Ectodermal cell (in vitro differentiated cells): ENCODE measurements at regions not wholly inside any gene's neighbourhood (a gene's known extent, or its start where the extent isn't known, plus 50 kb on each side); places are given as distances from the start of the nearest gene placed in this dataset.

ENCODE experiments used
- H3K27ac ChIP-seq: 2 replicates; pipeline ENCODE4 v1.7.0; 2013; ENCODE audit warnings: mild to moderate bottlenecking, low read depth, low read length; ENCODE audit not compliant: insufficient read depth, poor library complexity, severe bottlenecking
- H3K27me3 ChIP-seq: 2 replicates; pipeline ENCODE4 v1.7.0; 2013; ENCODE audit warnings: mild to moderate bottlenecking, low read length; ENCODE audit not compliant: insufficient read depth, control insufficient read depth, poor library complexity, severe bottlenecking
- H3K36me3 ChIP-seq: one replicate; pipeline ENCODE4 v1.7.0; 2013; ENCODE audit warnings: low read length; ENCODE audit not compliant: control insufficient read depth, insufficient read depth
- H3K4me1 ChIP-seq: one replicate; pipeline ENCODE4 v1.7.0; 2013; ENCODE audit warnings: low read length; ENCODE audit not compliant: control insufficient read depth, insufficient read depth
- H3K4me3 ChIP-seq: 2 replicates; pipeline ENCODE4 v1.7.0; 2013; ENCODE audit warnings: low read depth, low read length, control low read depth; ENCODE audit not compliant: insufficient read depth
- H3K9me3 ChIP-seq: 2 replicates; pipeline ENCODE4 v1.7.0; 2013; ENCODE audit warnings: mild to moderate bottlenecking, low read length, moderate library complexity; ENCODE audit not compliant: control insufficient read depth
- WGBS, 2 experiments: methylation state at CpG; one replicate each; pipeline ENCODE4 v1.1.7; 2013; ENCODE audit warnings: missing lambda C conversion rate in 2 of 2; 5-methylcytosine and 5-hydroxymethylcytosine counted together

DNA sequence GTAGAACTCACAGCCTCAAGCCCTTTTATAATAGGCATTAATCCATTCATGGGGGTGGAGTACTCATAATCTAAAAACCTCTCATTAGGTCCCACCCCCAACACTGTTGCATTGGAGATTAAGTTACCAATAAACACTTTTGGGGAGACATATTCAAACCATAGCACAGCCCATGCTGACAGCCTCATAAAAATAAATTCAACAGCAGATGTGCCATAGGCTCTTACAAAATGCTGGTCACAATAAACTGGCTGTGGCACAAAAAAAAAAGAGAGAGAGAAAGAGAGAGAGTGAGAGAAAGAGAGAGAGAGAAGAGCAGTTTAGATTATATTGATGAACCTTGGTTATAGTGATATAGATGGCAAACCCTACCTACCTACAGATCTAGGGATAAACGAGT is 1000.9 kb downstream of the TUSC7 start:
- Histone ChIP-seq H3K27ac (no peak overlapping the region), H3K36me3 (no peaks in the 10 kb centered on the region), H3K4me1 (no peaks in the 10 kb centered on the region), H3K4me3 (no peak overlapping the region), H3K27me3 (no peaks in the 10 kb centered on the region), H3K9me3 (no peaks in the 10 kb centered on the region)
- WGBS, 2 experiments: 86 to 100% methylated on average over 1 of the region's 1 CpG

DNA sequence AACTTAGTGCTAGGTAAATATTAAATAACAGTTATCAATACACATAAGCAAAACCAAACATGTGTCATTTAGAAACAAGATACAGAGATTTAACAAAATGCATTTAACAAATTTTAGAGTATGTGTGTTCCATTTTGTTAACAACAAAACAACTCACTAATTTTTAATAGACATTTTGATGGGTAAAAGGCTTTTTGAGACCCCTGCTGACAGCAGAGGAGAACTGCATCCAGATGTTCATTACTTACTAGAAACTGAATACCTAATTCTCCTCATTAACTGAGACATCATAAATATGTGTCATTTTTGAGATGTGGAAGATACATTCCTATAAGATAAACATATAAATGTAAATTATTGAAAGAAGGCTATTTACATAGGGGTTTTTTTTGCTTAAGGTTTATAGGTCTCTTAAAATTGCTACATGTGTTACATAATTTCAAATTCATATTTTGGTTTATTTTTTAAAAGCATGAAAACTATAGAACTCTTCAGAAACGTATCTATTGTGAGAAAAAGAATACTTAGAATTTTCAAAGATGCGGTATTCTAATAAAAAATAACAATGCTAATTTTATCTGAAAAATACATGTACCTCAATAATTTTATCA is 1009.8 kb downstream of the TUSC7 start:
- Histone ChIP-seq H3K4me1 (no peaks in the 10 kb centered on the region), H3K27ac (no peak overlapping the region)

DNA sequence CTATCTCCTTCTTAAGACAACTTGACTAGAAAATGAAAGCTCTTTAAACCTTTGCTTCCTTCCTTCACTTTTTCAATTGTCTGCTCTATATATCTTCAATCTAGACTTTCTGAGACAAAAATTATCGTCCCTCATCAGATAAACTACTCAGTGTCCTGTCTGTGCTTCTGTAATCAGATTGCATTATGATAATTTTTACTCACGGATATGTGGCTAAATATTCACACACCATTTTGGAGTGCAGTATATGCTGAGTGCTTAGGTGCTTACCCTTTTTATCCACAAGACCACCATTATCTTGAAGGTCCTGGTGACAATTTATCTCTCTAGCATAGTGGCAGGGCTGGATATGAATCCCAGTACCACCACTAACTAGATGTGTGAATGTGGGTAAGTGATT is 1012.3 kb downstream of the TUSC7 start:
- H3K36me3 ChIP-seq: no peaks in the 10 kb centered on the region
- H3K9me3 ChIP-seq: no peaks in the 10 kb centered on the region
- H3K4me1 ChIP-seq: no peaks in the 10 kb centered on the region
- 78 to 97% methylated on average over 1 to 2 of the region's 2 CpGs for WGBS, 2 experiments
- H3K27me3 ChIP-seq: no peaks in the 10 kb centered on the region
- no peak overlapping the region for H3K4me3 ChIP-seq
- H3K27ac ChIP-seq: no peak overlapping the region

More for the DNA sequence above, 1009.8 kb downstream of the TUSC7 start:
- Histone ChIP-seq H3K4me3 (no peak overlapping the region), H3K9me3 (no peaks in the 10 kb centered on the region), H3K27me3 (no peaks in the 10 kb centered on the region), H3K36me3 (no peaks in the 10 kb centered on the region)
- no CpG with 5 or more reads among the region's 2 CpGs for WGBS, 2 experiments

DNA sequence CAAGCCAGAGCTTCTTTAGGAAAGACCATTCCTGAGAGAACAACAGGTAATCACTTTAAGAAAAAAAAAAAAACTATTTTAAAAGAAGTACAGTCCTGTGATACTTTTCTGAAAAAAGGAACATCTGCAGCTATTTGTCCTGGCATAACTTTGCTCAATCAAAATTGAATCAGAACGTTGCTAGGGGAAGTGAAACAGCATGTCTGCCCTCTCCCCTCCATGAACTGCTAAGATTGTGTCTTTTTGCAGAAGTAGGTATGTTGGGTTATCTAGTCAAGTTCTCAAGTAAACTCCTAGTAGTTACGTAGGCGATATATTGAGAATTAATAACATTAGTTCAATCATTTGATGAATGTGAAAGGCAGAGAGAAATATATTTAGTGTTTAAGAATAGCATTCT is 1013.3 kb downstream of the TUSC7 start:
- no peaks in the 10 kb centered on the region for H3K36me3 ChIP-seq
- no peaks in the 10 kb centered on the region for H3K9me3 ChIP-seq
- no peaks in the 10 kb centered on the region for H3K27me3 ChIP-seq
- WGBS, 2 experiments: 96 to 98% methylated on average over 3 of the region's 3 CpGs
- no peak overlapping the region for H3K4me3 ChIP-seq
- no peak overlapping the region for H3K27ac ChIP-seq
- no peaks in the 10 kb centered on the region for H3K4me1 ChIP-seq

DNA sequence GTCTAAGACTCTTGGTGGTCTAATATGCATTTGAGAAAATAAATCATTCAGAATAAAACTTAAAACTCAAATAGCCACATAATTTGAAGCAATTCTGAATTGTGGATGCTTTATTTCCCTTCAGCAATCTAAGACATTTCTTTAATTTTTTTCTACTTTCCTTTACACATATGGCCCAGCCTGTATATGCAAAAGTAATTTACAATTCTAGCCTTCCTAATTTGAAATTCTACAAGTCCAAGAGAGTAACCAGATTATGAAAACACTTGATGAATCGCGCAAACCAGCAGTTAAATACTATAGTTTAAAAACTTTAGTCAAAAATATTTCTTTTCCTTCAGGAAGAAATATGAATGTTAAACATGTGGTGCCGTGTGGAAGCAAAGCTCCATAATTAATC is 1014.2 kb downstream of the TUSC7 start:
- no peak overlapping the region for H3K4me3 ChIP-seq
- no peaks in the 10 kb centered on the region for H3K9me3 ChIP-seq
- H3K4me1 ChIP-seq: no peaks in the 10 kb centered on the region
- 90% methylated on average over 2 of the region's 3 CpGs; no CpG with 5 or more reads in 1 of the 2 experiments for WGBS, 2 experiments
- H3K27me3 ChIP-seq: no peaks in the 10 kb centered on the region
- H3K36me3 ChIP-seq: no peaks in the 10 kb centered on the region
- H3K27ac ChIP-seq: no peak overlapping the region

DNA sequence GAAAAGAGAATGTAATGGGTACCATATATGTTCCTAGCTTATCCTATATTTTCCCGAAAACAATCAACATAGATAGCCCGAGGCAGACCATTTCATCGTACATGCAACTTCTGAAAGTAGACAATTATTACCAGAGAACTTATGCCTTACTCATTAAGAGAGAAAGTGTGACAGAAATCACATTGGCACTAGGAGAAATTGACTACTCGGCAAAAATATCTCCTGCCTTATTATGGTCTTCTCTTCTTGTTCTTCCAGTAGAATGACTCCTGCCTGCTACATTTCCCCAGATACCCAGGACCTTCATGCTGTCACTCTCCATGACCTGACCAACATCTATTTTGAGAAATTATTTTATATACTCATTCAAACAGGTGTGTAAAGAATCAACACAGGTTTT is 1015.7 kb downstream of the TUSC7 start:
- whole genome bisulfite sequencing, 2 experiments: 93 to 99% methylated on average over 4 of the region's 4 CpGs
- Histone ChIP-seq H3K4me3 (no peak overlapping the region), H3K27ac (no peak overlapping the region), H3K27me3 (no peaks in the 10 kb centered on the region), H3K9me3 (no peaks in the 10 kb centered on the region), H3K4me1 (no peaks in the 10 kb centered on the region), H3K36me3 (no peaks in the 10 kb centered on the region)

DNA sequence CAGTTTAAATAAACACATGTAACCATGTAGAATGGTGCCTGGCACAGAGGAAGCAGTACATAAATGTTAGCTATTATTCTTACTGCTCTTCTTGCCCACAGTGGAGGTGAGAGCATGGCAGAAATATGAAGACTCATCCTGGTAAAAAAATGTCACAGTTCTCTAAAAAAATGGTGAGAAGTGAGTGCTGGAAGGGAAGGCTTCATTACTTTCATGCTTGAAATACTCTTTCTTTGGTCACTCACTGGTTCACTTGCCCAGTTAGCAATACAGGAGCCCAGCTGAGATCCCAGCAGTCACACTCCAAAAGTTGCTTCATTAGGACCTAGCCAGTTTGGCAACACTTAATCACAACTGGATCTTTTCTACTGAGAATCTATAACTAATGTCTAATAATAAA is 1017.2 kb downstream of the TUSC7 start:
- H3K4me3 ChIP-seq: no peak overlapping the region
- H3K4me1 ChIP-seq: no peaks in the 10 kb centered on the region
- H3K36me3 ChIP-seq: no peaks in the 10 kb centered on the region
- H3K9me3 ChIP-seq: no peaks in the 10 kb centered on the region
- H3K27me3 ChIP-seq: no peaks in the 10 kb centered on the region
- no peak overlapping the region for H3K27ac ChIP-seq

DNA sequence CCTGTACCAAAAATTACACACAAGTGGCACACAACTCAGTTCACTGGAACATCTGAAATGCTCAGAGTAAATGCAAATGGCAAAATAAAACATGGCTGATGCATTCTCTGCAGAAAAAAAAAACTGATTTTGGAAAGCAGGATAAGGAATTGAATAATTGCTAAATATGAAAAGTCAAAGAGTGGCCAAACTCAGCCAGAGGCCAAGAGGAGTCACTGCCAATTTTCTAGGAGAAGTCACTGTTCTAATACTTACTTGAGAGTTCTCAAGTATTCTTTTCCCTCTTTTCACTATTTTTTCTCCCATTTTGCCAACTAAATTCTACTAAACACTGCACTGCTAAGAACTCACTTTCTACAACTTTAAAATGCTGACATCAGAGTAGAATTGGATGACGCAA is 1018.6 kb downstream of the TUSC7 start:
- no peaks in the 10 kb centered on the region for H3K4me1 ChIP-seq
- 100% methylated on average over 1 of the region's 1 CpG for WGBS, 2 experiments
- H3K27ac ChIP-seq: no peak overlapping the region
- H3K4me3 ChIP-seq: no peak overlapping the region
- H3K36me3 ChIP-seq: no peaks in the 10 kb centered on the region
- no peaks in the 10 kb centered on the region for H3K27me3 ChIP-seq
- H3K9me3 ChIP-seq: no peaks in the 10 kb centered on the region

DNA sequence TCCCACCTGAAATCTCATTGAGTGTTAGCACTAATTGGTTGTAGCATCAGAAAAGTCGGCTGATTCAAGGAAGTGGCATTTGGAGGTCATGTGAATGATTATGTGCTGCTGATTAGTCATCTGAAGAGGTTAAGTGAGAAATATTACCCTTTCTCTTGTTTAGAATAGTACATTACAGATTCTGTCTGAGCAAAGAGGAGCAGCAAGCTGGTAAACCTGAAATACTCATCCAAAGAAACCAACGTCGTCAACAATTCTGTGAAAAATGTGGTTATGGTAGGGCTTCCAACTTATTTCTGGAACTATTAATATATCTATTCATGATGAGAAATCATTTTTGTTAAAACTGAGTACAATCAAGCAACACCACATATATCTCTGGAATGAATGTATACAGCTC is 1024.9 kb downstream of the TUSC7 start:
- Histone ChIP-seq H3K4me1 (no peaks in the 10 kb centered on the region), H3K4me3 (no peak overlapping the region), H3K36me3 (no peaks in the 10 kb centered on the region), H3K9me3 (no peaks in the 10 kb centered on the region), H3K27ac (no peak overlapping the region), H3K27me3 (no peaks in the 10 kb centered on the region)
- WGBS, 2 experiments: 100% methylated on average over 1 of the region's 3 CpGs

DNA sequence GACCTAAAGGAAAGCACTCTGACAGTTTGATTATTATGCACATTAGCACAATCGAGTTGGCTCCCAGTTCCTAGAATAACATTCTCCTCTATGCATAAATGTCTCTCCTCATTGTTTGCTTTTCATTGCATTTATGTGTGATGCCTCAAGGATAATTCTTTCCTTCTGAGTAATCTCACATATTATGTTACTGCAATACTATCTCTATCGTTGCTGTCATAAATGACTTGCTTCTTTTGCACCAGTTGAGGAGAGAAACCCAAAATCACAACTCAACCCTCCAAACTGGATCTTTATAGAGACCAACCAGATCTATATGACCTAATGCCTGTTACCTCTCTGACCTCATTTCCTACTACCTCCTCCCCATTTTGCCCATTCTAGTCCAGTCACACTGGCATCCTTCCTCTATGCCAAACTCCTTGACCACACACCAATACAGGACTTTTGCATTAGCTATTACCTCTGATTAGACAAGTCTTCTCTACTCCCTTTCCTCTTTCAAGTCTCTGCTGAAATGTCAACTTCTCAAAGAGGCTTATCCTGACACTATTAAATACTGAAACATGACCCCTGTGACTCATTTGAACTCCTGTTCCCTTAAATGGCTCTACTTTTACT is 1026.0 kb downstream of the TUSC7 start:
- Histone ChIP-seq H3K27ac (no peak overlapping the region), H3K36me3 (no peaks in the 10 kb centered on the region), H3K4me1 (no peaks in the 10 kb centered on the region), H3K4me3 (no peak overlapping the region), H3K9me3 (no peaks in the 10 kb centered on the region), H3K27me3 (no peaks in the 10 kb centered on the region)
- WGBS, 2 experiments: 77 to 82% methylated on average over 2 of the region's 2 CpGs
